ENCODE measurements at regions not wholly inside any gene's neighbourhood (a gene's known extent, or its start where the extent isn't known, plus 50 kb on each side); places are given as distances from the start of the nearest gene placed in this dataset.
"Not testable (repeated sequence)": the region's sequence is repeated elsewhere in the genome, so short reads cannot be mapped to it uniquely, and the experiment has no call there.

- DNase-seq (no peak), ATAC-seq (no peak)
- 33 to 45% (median 37%) methylated on average over 5 of the region's 5 CpGs for WGBS, 3 donors
- no peak for TF ChIP-seq CTCF (IDR thresholded peaks at IDR 0.05)
- intact Hi-C loops (cut with DNase I), result no loop called here
- Histone ChIP-seq H3K36me3 (ENCODE audit: insufficient read depth in 1 of 2, low read depth in 1 of 2) (no peaks in the 10 kb centered on the region), H3K27me3 (ENCODE audit: insufficient read depth in 3 of 3, low read length in 2 of 3) (peaks cover 0 to 3% (median 0%) of the 10 kb centered on the region in 3 donors), H3K9me3 (no peaks in the 10 kb centered on the region), H3K27ac (no peak overlapping the region), H3K4me1 (no peaks in the 10 kb centered on the region), H3K4me3 (no peak overlapping the region)
These were observed 870.9 kb upstream of the IGFBP7 start for GRCh38 chr4:57981123-57981522.

DNA sequence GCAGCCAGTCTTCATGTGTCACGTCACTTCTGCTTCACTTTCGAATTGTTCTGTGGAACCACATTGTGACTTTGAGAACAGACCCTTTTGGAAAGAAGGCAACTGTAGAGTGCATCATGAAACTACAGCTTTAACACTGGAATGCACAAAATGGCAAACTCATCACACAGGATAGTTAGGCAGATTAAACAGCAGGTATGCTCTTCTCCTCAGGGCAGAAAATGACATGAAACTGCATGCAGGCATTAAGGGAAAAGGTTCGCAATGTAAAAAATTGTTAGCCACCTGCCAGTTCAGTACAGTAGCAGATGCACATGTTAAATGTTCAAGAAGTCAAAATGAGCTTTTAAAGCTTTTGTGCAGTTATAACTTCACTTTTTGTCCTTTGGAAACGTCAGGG, 864.6 kb upstream of the IGFBP7 start:
- no peaks in the 10 kb centered on the region for H3K27me3 ChIP-seq (ENCODE audit: insufficient read depth in 3 of 3, low read length in 2 of 3)
- H3K27ac ChIP-seq, result no peak overlapping the region
- no peak overlapping the region for H3K4me3 ChIP-seq
- H3K4me1 ChIP-seq, result no peaks in the 10 kb centered on the region
- ATAC-seq (no peak), DNase-seq (no peak)
- intact Hi-C loops (cut with DNase I), result no loop called here
- H3K9me3 ChIP-seq, result no peaks in the 10 kb centered on the region
- H3K36me3 ChIP-seq (ENCODE audit: insufficient read depth in 1 of 2, low read depth in 1 of 2), result no peaks in the 10 kb centered on the region
- no peak for TF ChIP-seq CTCF (IDR thresholded peaks at IDR 0.05)
- 83 to 86% (median 85%) methylated on average over 4 of the region's 4 CpGs for WGBS, 3 donors

DNA sequence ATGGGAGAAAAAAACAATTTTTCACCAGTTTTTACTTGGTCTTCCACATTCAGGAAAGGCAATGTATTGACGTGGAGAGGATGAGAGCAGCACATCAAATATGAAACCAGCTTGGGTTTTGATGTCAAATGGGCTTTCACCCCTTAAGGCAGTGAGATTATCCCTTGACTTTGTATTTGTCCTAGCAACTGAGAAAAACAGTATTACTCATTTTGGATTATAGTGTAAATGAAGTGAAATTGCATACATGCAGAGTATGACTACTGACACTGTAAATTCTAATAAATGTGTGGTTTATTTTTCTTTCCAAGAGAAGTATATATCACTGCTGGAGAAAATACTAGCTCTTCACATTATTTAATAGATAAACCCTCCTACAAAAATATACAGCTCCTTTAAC, 863.6 kb upstream of the IGFBP7 start:
- DNase-seq (no peak), ATAC-seq (no peak)
- Histone ChIP-seq H3K4me3 (no peak overlapping the region), H3K4me1 (no peaks in the 10 kb centered on the region), H3K27ac (no peak overlapping the region), H3K27me3 (ENCODE audit: insufficient read depth in 3 of 3, low read length in 2 of 3) (no peaks in the 10 kb centered on the region), H3K9me3 (no peaks in the 10 kb centered on the region), H3K36me3 (ENCODE audit: insufficient read depth in 1 of 2, low read depth in 1 of 2) (no peaks in the 10 kb centered on the region)
- intact Hi-C loops (cut with DNase I), result no loop called here
- WGBS, 3 donors, result 75 to 84% (median 76%) methylated on average over 1 of the region's 1 CpG
- no peak for TF ChIP-seq CTCF (IDR thresholded peaks at IDR 0.05)

- TF ChIP-seq CTCF (IDR thresholded peaks at IDR 0.05), result no peak
- no peak for DNase-seq
- intact Hi-C loops (cut with DNase I), result no loop called here
- Histone ChIP-seq H3K4me3 (no peak overlapping the region), H3K27me3 (ENCODE audit: insufficient read depth in 3 of 3, low read length in 2 of 3) (no peaks in the 10 kb centered on the region), H3K9me3 (no peaks in the 10 kb centered on the region), H3K4me1 (no peaks in the 10 kb centered on the region), H3K27ac (no peak overlapping the region), H3K36me3 (ENCODE audit: insufficient read depth in 1 of 2, low read depth in 1 of 2) (no peaks in the 10 kb centered on the region)
- no peak for ATAC-seq
These were observed 861.1 kb upstream of the IGFBP7 start for GRCh38 chr4:57971261-57971660.

DNA sequence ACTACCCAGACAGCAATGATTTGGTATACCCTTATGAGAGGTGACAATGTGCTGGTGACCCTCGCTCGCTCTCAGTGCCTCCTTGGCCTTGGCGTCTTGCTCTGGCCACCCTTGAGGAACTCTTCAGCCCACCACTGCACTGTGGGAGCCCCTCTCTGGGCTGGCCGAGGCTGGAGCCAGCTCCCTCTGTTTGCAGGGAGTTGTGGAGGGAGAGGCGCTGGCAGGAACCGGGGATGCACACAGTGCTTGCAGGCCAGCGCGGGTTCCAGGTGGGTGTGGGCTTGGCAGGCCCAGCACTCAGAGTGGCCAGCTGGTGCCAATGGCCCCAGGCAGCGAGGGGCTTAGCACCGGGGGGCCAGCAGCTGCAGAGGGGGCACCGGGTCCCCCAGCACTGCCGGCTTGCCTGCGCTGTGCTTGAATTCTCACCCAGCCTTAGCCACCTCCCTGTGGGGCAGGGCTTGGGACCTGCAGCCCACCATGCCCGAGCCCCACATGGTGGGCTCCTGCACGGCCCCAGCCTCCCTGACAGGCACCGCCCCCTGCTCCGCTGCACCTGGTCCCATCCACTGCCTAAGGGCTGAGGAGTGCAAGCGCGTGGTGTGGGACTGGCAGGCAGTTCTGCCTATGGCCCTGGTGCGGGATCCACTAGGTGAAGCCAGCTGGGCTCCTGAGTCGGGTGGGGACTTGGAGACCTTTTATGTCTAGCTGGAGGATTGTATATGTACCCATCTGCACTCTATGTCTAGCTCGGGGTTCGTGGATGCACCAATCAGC, 857.0 kb upstream of the IGFBP7 start:
- no peaks in the 10 kb centered on the region for H3K27me3 ChIP-seq (ENCODE audit: insufficient read depth in 3 of 3, low read length in 2 of 3)
- intact Hi-C loops (cut with DNase I), result no loop called here
- no peaks in the 10 kb centered on the region for H3K36me3 ChIP-seq (ENCODE audit: insufficient read depth in 1 of 2, low read depth in 1 of 2)
- no peak overlapping the region for H3K4me3 ChIP-seq
- WGBS, 3 donors, result 95% methylated on average over 22 to 23 of the region's 23 CpGs
- no peaks in the 10 kb centered on the region for H3K4me1 ChIP-seq
- ATAC-seq, result no peak
- H3K27ac ChIP-seq, result no peak overlapping the region
- peaks cover 2% of the 10 kb centered on the region for H3K9me3 ChIP-seq
- TF ChIP-seq CTCF (IDR thresholded peaks at IDR 0.05), result no peak
- DNase-seq, result no peak

DNA sequence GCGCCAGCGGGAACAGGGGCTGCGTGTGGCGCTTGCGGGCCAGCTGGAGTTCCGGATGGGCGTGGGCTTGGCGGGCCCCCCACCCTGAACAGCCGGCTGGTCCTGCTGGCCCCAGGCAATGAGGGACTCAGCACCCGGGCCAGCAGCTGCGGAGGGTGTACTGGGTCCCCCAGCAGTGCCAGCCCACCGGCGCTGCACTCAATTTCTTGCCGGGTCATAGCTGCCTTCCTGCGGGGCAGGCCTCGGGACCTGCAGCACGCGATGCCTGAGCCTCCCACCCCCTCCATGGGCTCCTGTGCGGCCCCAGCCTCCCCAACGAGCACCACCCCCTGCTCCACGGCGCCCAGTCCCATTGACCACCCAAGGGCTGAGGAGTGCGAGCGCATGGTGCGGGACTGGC, 855.2 kb upstream of the IGFBP7 start:
- DNase-seq; H3K27ac ChIP-seq; H3K36me3 ChIP-seq (ENCODE audit: insufficient read depth in 1 of 2, low read depth in 1 of 2); intact Hi-C loops (cut with DNase I); ATAC-seq; H3K27me3 ChIP-seq (ENCODE audit: insufficient read depth in 3 of 3, low read length in 2 of 3); H3K4me1 ChIP-seq; H3K4me3 ChIP-seq; H3K9me3 ChIP-seq: not testable (repeated sequence)
- WGBS, 3 donors, result 93 to 97% (median 96%) methylated on average over 24 to 25 of the region's 25 CpGs

All from psoas muscle (tissue), 7 donors.